ENCODE measurements at regions not wholly inside any gene's neighbourhood (a gene's known extent, or its start where the extent isn't known, plus 50 kb on each side); places are given as distances from the start of the nearest gene placed in this dataset.

- DNase-seq, result no peak
These were observed 54.5 kb upstream of the DCTD start for GRCh38 chr4:182971702-182972101.

- DNase-seq, result no peak
These were observed 52.6 kb upstream of the DCTD start for GRCh38 chr4:182969651-182970279.

GRCh38 chr4:182968917-182969650 is 51.9 kb upstream of the DCTD start:
- no peak for DNase-seq

GRCh38 chr4:182967403-182967802 is 50.2 kb upstream of the DCTD start:
- no peak for DNase-seq

All from amygdala (tissue), 56 donors.